ENCODE measurements at regions not wholly inside any gene's neighbourhood (a gene's known extent, or its start where the extent isn't known, plus 50 kb on each side); places are given as distances from the start of the nearest gene placed in this dataset.

DNA sequence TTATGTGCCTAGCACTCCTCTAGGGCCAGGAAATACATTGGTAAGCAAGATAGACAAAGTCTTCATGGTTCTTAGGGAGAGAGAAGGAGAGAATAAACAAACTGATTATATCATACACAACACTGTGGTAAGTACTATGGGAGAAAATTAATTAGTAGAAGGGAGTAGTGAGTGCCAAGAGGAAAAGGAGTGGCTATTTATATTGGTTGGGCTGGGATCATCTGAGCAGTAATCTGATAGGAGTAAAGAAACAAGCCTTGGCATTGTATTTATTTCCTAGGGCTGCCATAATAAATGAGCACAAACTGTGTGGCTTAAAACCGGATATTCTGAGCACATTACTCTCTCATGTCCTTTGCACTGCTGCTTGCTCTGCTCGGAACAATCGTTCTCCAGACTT is 158.1 kb upstream of the PHF14 start:
- no peak for DNase-seq

DNA sequence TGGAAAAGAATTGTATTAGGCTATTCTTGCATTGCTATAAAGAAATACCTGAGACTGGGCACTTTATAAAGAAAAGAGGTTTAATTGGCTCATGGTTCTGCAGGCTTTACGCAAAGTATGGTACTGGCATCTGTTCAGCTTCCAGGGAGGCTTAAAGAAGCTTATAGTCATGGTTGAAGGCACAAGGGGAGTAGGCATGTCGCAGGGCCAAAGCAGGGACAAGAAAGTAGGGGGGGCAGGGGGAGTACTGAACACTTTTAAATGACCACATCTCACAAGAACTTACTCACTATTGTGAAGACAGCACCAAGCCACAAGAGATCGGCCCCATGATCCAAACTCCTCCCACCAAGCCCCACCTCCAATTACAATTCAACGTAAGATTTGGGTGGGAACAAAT is 152.5 kb upstream of the PHF14 start:
- no peak for DNase-seq

DNA sequence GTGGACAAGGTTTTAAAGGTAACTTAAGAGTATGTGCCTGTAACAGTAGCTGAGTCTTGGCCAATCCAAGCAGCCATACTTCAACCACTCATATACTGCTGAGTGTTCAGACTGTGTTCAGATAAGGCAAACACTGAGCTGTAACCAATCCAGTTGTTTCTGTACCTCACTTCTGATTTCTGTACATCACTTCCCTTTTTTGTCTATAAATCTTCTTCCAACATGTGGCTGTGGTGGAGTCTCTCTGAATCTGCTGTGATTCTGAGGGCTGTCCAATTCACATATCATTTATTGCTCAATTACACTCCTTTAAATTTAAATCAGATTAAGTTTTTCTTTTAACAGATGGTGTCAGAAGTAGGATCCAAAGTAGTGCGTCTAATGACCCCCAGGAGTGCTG is 149.5 kb upstream of the PHF14 start:
- DNase-seq = no peak

DNA sequence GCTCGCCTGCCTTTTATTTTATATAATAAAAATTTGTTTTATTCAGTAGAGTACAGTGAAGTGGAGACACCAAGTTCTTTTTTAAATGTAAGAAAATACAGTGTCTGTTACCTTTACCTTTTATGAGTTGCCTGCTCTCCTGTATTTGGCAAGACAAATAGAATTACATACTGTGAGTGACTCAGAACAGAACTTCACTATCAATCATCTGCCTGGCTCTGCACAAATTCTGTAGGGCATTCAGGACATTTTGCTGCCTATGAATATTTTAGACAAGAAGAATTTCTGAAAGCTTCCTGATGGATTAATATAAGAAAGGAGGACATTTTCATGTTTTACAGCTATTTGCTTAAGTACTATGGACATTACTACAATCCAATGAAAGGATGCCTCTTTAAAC is 135.4 kb upstream of the PHF14 start:
- DNase-seq = no peak

DNA sequence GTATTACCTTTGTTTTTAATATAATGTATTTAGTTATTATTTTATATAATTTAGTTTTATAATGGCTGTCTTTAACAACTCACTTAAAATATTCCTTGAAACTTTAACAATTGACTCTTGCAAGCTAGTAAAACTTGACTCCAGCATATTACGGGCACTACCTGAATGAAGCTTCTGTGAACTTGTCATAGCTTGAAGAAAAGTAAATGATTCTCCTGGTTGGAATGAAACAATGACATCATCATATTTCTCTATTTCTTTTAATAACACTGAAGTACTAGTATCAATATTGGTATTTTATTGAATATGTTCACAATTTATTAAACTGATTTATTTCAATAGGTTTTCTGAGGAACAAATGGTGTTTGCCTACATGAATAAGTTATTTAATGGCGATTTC is 128.4 kb upstream of the PHF14 start:
- DNase-seq = no peak

DNA sequence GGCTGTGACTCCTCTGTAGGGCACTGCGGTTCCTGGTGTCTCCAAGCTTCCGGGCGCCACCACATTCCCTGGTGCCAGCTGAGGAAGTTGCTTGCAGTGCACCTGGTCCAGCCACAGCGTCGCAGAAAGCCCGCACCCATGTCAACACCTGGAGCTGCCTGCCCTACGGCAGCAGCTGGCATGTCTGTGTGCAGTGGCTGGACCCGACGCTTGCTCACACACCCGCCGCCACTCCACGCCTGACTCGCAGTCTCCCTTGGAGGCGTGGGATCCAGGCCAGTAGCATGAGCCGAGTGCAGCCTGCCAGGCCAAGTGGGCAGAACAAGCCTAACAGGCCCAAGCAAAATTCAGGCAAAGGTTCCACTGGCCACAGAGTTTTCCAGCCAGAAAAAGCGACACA is 118.1 kb upstream of the PHF14 start:
- DNase-seq = no peak

DNA sequence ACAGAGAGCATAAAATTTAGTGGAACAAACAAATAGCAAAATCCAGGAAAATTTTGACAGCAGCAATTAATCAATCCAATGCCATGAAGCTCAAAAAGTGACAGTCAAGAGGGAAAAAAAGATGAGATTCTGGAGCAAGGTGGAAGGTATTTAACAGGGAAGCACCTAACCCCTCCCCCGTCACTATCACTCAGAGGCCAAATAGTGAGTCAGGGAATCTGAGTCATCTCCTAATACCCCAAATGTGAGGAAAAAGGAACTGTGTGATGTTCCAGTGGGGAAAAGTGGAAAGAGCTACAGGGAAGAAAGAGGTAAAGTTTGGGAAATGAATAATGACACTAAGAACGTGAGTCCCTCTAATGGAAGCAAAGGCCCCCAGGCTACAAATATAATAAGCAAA is 113.2 kb upstream of the PHF14 start:
- no peak for DNase-seq

DNA sequence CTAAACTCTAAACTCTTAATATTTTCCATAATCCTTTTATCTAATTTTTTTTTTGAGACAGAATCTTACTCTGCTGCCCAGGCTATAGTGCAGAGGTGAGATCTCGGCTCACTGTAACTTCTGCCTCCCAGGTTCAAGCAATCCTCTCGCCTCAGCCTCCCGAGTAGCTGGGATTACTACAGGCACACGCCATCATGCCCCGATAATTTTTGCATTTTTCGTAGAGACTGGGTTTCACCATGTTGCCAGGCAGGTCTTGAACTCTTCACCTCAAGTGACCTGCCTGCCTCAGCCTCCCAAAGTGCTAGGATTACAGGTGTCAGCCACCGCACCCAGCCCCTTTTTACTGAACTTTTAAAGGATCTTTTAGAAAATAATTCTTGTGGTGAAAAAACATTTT is 110.2 kb upstream of the PHF14 start:
- no peak for DNase-seq

DNA sequence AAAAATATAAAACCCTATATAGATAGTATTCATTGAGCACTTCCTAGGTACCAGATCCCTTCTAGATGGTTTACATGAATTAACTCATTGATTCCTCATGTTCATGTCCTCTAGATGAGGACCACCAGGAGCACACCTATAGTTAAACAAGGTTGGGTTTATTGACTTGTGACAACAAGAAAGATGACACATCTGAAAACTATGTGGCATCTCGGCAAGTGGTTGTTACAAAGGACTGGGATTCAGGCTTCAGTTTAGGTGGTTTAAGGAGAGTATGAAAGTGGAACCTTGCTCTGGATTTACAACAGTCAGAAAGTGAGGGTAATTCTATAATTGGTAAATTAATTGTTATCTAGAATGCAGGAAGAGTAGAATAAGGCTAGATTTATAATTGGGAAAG is 99.0 kb upstream of the PHF14 start:
- no peak for DNase-seq

DNA sequence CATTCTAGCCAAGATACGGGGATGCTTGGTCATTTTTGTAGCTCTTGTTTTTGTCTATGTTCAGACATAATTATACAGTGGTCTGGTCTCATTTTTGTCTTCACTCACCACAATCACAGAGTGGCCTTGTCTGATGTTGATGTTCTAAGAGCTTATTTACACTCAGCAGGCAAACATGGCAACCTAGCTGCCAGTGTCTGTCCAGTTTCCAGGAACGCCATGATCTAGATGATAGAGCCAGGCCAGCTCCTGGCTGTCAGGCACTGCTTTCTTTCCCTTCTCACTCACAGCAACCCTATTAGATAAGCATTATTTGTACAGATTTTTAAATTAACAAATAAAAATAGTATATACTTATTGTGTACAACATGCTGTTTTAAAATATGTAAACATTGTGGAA is 98.6 kb upstream of the PHF14 start:
- no peak for DNase-seq

DNA sequence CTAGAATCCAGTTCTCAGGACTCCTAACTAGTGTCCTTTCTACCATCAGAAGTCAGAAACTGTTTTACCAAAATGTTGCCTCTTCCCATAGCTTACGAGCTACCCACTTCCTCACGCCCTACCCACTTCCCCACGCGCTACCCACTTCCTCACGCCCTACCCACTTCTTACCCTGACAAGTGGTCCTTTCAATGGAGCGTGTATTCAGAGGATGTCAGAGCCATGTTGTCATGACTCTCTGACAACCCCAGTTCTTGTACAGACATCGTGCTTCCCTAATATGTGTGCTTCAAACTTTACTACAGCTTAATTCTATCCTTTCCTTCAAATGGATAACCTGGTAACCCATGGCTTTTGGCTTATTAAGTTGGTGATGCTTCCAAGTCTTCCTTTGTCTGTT is 84.8 kb upstream of the PHF14 start:
- DNase-seq = no peak

DNA sequence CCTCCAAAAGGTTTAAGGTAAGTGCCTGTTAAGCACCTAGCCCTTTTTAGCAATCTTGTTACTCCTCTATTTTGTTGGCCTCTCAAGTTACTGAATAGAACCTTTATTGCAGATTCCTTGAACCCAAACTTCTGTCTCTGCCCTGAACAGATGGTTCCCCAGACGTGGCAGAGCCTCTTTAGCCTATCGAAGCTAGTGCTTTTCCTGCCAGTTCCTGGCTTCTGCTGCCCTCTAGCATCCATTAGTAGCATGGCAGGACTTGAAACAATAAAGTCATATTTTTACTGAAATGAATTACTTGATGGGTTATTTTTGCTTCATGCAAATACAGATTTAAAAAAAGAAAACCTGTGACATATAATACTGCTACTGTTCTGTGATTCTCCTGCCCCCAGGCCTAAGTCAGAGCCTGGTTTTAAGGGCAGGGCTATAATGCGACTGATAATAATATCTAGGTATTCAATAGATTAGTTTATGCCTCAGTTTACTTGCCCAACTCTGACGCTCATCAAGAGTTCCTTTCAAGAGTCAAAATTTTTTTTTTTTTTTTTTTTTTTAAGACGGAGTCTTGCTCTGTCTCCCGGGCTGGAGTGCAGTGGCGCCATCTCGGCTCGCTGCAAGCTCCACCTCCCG is 84.3 kb upstream of the PHF14 start:
- DNase-seq = no peak

DNA sequence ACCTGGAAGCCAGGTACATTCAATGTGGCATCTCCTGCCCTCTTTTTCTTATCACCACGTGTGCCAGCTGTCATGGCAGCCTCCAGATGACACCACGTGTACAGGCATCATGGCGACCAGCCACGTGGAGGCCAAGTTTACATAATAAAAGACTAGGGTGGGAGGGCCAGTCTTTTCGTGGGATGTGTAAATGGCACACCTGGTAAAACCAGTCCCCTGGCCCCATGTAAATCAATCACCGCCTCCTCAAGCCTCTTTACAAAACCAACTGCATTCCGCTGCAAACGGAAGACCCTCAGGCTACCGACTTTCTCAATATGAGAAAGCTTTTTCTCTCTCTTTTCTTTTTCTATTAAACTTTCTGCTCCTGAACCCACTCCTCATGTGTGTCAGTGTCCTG is 65.1 kb upstream of the PHF14 start:
- no peak for DNase-seq

DNA sequence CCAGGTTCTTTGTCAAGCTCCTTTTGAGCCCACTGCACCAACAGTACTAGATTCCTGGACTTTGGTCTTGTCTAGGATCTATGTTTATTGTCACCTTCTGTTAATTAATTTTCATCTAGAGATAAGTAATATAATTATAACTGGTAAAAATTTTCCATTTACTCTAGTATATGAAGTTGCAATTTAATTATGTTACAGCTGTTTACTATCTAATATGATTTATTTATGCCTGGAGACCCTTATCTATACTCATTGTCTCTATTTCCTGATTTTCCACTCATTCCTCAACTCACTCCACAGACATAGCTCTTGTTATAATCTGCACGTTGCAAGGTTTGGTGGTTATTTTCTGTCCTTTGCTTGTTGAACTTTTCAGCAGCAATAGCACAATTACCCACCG is 63.2 kb upstream of the PHF14 start:
- no peak for DNase-seq

DNA sequence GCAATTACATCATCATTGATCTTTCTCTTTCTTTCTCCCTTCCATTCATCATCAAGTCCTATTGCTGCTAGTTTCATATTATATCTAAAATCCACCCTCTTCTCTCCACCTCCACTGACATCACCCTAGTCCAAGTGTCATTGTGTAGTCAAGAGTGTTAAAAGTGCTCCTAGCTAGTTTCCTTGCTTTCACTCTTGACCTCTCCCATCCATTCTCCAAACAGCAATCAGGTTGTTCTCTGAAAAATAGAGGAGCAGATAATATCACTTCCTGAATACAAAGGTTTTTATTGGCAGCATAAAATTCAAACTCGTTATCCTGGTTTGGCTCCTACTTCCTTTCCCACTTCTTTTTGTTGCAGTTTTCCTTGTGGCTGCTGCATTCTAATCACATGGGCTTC is 61.6 kb upstream of the PHF14 start:
- no peak for DNase-seq

DNA sequence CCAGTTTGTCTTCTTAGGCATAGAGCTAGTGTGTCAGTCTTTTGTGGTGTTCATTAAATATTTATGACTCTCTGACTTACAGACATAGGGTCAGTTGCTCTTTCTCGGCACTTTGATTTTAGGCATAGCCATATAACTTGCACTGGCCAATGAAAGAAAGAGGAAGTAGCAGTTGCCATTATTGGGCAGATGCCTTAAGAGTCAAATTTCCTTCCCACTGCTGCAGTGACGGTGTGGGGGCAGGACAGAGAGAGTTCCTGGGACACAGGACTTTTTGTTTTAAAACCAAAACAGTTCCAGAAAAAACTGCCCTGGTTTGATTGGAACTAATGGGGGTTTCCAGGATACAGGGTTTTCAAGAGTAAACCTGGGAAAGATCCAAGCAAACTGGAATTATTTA is 60.2 kb upstream of the PHF14 start:
- DNase-seq = no peak

DNA sequence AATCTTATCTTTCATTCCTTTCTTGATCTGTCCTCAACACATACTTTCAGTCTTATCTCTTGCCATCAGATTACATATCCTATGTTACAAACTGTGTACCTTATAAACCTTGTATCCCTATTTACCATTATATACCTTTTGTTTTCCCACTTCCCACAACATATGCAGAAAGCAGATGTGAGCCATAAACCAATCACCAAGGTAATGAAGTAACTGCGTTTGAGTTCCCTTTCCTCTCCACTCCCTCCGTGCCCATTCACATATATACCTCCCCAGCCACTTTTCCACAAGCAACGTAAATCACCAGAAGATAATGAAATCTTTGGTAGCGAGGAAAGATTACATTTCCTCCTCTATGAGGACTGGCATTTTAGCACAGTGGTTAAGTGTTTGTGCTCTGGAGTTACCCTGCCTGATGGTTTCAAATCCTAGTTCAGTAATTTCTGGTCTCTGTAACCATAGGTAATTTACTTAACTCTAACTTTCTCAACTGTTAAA is 55.5 kb upstream of the PHF14 start:
- no peak for DNase-seq

DNA sequence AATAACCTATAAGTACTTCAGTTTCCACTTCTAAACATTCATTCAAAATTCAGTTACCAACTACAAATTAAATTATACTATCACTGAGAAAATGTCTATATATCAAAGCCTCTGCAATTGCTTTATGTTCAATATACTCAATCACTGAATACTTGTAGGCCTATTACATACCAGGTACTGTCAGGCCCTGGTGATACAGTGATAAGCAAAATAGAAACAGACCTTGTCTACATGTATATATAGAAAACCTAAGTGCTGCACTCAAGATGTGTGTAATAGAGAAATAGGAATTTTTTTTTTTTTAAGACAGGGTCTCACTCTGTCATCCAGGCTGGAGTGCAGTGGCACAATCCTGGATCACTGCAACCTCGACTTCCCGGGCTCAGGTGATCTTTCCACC is 53.7 kb upstream of the PHF14 start:
- no peak for DNase-seq

All from right forelimb (tissue), 1 donor.